ENCODE measurements at regions not wholly inside any gene's neighbourhood (a gene's known extent, or its start where the extent isn't known, plus 50 kb on each side); places are given as distances from the start of the nearest gene placed in this dataset.

DNA sequence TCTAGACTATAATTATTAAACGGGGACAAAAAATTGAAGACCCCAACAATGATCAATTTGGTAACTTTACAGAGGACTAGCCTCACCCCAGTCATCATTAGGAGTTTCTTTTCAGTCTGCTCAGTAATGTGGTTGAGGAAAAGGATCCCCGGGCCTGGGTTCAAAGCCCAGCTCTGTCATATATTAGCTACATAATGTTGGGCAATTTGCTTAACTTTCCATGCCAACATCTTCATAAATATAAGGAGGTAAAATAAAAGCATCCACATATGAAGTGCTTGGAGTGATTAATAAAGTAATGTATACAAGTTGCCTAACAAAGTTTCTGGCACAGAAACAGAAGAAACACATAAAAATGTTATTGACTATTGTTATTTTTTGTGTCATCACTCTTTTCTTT lies 53.4 kb upstream of the ANTXR2 start:
- TF ChIP-seq, protein P1, sequence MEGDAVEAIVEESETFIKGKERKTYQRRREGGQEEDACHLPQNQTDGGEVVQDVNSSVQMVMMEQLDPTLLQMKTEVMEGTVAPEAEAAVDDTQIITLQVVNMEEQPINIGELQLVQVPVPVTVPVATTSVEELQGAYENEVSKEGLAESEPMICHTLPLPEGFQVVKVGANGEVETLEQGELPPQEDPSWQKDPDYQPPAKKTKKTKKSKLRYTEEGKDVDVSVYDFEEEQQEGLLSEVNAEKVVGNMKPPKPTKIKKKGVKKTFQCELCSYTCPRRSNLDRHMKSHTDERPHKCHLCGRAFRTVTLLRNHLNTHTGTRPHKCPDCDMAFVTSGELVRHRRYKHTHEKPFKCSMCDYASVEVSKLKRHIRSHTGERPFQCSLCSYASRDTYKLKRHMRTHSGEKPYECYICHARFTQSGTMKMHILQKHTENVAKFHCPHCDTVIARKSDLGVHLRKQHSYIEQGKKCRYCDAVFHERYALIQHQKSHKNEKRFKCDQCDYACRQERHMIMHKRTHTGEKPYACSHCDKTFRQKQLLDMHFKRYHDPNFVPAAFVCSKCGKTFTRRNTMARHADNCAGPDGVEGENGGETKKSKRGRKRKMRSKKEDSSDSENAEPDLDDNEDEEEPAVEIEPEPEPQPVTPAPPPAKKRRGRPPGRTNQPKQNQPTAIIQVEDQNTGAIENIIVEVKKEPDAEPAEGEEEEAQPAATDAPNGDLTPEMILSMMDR (optimal IDR thresholded peaks at IDR 0.05 in 1 of 3, IDR thresholded peaks at IDR 0.05 in 1 of 3, conservative IDR thresholded peaks at IDR 0.05 in 1 of 3; ENCODE audit: extremely low read depth in 1 of 3, insufficient read depth in 2 of 3, low read length in 3 of 3): no peak
- no peak for TF ChIP-seq EZH2 (IDR thresholded peaks at IDR 0.05; ENCODE audit: low read length)
